ENCODE measurements at regions not wholly inside any gene's neighbourhood (a gene's known extent, or its start where the extent isn't known, plus 50 kb on each side); places are given as distances from the start of the nearest gene placed in this dataset.

DNA sequence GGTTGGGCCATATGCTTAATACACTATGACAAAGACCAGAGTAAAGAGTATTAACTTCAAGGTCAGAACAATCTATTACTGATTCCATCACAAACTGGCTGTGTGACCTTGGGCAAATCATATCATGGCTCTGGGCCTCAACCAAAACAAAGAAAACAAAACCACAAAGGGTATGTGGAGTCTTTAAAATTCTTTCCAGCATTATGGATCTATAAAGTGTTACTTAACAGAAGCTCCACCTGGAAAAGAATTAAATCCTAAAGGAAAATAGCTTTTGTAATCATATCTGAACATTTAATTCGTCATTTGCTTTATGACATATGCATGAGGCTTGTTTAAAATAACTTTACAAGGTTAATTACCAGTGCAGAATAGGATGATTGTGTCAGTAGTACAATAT is 265.5 kb downstream of the SATB1 start:
- Histone ChIP-seq H3K4ac (ENCODE audit: low read depth, low read length) (no peak overlapping the region), H3K9me3 (ENCODE audit: control insufficient read depth, low read depth, low read length) (no peaks in the 10 kb centered on the region), H2AFZ (ENCODE audit: low read length) (no peak overlapping the region), H3K9ac (ENCODE audit: extremely low read depth, insufficient read length, low read length) (no peak overlapping the region), H2AK5ac (ENCODE audit: insufficient read length, low read length) (no peak overlapping the region), H2BK12ac (ENCODE audit: insufficient read length, low read depth, low read length) (no peak overlapping the region), H3K23me2 (ENCODE audit: insufficient read length, low read depth, low read length, poor library complexity, severe bottlenecking) (no peaks in the 10 kb centered on the region), H3K23ac (ENCODE audit: insufficient read length, low read depth, low read length) (no peak overlapping the region), H3K18ac (ENCODE audit: insufficient read length, low read depth, low read length) (no peak overlapping the region), H3K56ac (ENCODE audit: insufficient read length, low read depth, low read length) (no peak overlapping the region), H3K14ac (ENCODE audit: insufficient read depth, low read length) (no peak overlapping the region), H4K91ac (ENCODE audit: insufficient read length, low read depth, low read length) (no peak overlapping the region), H3K27me3 (ENCODE audit: insufficient read depth, low read length) (no peaks in the 10 kb centered on the region), H4K5ac (ENCODE audit: insufficient read length, low read depth, low read length) (no peak overlapping the region), H2BK120ac (ENCODE audit: low read depth, low read length, poor library complexity, severe bottlenecking) (no peak overlapping the region), H3K27ac (ENCODE audit: insufficient read length, low read depth, low read length) (no peak overlapping the region), H4K20me1 (ENCODE audit: control insufficient read depth, insufficient read depth, insufficient read length) (no peaks in the 10 kb centered on the region), H3K4me1 (ENCODE audit: insufficient read depth, low read length) (no peaks in the 10 kb centered on the region), H4K8ac (replicated peaks; ENCODE audit: insufficient read length, low read depth, low read length) (no peak overlapping the region), H3K79me1 (ENCODE audit: insufficient read depth, low read depth, low read length, poor library complexity, severe bottlenecking) (no peaks in the 10 kb centered on the region), H2BK15ac (ENCODE audit: low read depth, low read length) (no peak overlapping the region), H3K79me2 (ENCODE audit: insufficient read depth, low read length) (no peaks in the 10 kb centered on the region; the same call in 1 of the 2 replicates), H2BK20ac (ENCODE audit: low read depth, low read length, poor library complexity, severe bottlenecking) (no peak overlapping the region), H2BK5ac (ENCODE audit: insufficient read length, low read length) (no peak overlapping the region), H3K4me2 (ENCODE audit: insufficient read depth, insufficient read length, low read length) (no peak overlapping the region), H3T11ph (ENCODE audit: low read length) (no peak overlapping the region)
- no peaks in the 10 kb centered on the region for H3K4me1 Mint-ChIP-seq
- no CpG with 5 or more reads among the region's 1 CpG for WGBS (ENCODE audit: extremely low coverage, insufficient read length, low lambda C conversion rate)
- no peak overlapping the region for H3K4me3 Mint-ChIP-seq
- TF ChIP-seq, protein P1, sequence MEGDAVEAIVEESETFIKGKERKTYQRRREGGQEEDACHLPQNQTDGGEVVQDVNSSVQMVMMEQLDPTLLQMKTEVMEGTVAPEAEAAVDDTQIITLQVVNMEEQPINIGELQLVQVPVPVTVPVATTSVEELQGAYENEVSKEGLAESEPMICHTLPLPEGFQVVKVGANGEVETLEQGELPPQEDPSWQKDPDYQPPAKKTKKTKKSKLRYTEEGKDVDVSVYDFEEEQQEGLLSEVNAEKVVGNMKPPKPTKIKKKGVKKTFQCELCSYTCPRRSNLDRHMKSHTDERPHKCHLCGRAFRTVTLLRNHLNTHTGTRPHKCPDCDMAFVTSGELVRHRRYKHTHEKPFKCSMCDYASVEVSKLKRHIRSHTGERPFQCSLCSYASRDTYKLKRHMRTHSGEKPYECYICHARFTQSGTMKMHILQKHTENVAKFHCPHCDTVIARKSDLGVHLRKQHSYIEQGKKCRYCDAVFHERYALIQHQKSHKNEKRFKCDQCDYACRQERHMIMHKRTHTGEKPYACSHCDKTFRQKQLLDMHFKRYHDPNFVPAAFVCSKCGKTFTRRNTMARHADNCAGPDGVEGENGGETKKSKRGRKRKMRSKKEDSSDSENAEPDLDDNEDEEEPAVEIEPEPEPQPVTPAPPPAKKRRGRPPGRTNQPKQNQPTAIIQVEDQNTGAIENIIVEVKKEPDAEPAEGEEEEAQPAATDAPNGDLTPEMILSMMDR (conservative IDR thresholded peaks at IDR 0.05) = no peak
- H3K36me3 Mint-ChIP-seq (ENCODE audit: insufficient read depth in 1 of 3, low read depth in 3 of 3) = no peaks in the 10 kb centered on the region
- H3K27ac Mint-ChIP-seq = no peak overlapping the region
- no peak for DNase-seq
- no peaks in the 10 kb centered on the region for H3K27me3 Mint-ChIP-seq (ENCODE audit: low read depth)
- no peaks in the 10 kb centered on the region for H3K9me3 Mint-ChIP-seq
